ENCODE measurements at regions not wholly inside any gene's neighbourhood (a gene's known extent, or its start where the extent isn't known, plus 50 kb on each side); places are given as distances from the start of the nearest gene placed in this dataset.

DNA sequence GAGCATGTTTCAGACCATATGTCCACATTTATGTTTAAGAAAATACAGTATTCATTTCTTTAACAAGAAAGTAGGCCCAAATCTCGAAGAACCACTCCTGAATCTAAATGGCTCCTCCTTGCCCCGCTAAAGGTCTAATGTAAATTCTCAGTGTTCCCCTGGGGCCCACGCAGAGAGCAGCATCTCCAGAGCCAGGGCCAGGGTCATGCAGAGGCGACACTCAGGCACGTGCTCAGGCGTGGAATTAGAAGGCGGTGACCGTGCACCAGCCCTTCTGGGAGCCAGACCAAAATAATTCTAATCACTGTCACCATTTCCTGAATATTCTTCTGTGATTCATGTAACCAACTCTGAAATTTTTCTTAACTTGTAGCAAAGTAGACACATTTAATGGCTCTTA, 68.3 kb upstream of the MYT1L start:
- 76% methylated on average over 8 of the region's 8 CpGs for WGBS
- TF ChIP-seq, protein P1, sequence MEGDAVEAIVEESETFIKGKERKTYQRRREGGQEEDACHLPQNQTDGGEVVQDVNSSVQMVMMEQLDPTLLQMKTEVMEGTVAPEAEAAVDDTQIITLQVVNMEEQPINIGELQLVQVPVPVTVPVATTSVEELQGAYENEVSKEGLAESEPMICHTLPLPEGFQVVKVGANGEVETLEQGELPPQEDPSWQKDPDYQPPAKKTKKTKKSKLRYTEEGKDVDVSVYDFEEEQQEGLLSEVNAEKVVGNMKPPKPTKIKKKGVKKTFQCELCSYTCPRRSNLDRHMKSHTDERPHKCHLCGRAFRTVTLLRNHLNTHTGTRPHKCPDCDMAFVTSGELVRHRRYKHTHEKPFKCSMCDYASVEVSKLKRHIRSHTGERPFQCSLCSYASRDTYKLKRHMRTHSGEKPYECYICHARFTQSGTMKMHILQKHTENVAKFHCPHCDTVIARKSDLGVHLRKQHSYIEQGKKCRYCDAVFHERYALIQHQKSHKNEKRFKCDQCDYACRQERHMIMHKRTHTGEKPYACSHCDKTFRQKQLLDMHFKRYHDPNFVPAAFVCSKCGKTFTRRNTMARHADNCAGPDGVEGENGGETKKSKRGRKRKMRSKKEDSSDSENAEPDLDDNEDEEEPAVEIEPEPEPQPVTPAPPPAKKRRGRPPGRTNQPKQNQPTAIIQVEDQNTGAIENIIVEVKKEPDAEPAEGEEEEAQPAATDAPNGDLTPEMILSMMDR (IDR thresholded peaks at IDR 0.05), result no peak
- no peak for TF ChIP-seq POLR2A (IDR thresholded peaks at IDR 0.05)
- no peak for TF ChIP-seq POLR2AphosphoS5 (IDR thresholded peaks at IDR 0.05)
- no peak overlapping the region for H3K27ac ChIP-seq
- intact Hi-C loops (cut with DNase I), result no loop called here
- no peaks in the 10 kb centered on the region for H3K27me3 ChIP-seq (replicated peaks; ENCODE audit: insufficient read depth)
- H3K36me3 ChIP-seq, result no peaks in the 10 kb centered on the region
- no peak overlapping the region for H3K4me3 ChIP-seq
- H3K4me1 ChIP-seq (replicated peaks), result no peaks in the 10 kb centered on the region
- H3K9me3 ChIP-seq, result no peaks in the 10 kb centered on the region
- DNase-seq (ENCODE audit: low spot score), result no peak

GRCh38 chr2:2392332-2392731, 61.3 kb upstream of the MYT1L start:
- WGBS, result 89% methylated on average over 2 of the region's 2 CpGs
- DNase-seq (ENCODE audit: low spot score), result no peak
- intact Hi-C loops (cut with DNase I), result no loop called here
- TF ChIP-seq POLR2A (IDR thresholded peaks at IDR 0.05) (no peak), POLR2AphosphoS5 (IDR thresholded peaks at IDR 0.05) (no peak)
- TF ChIP-seq, protein P1 (IDR thresholded peaks at IDR 0.05), result no peak
- Histone ChIP-seq H3K36me3 (no peaks in the 10 kb centered on the region), H3K9me3 (no peaks in the 10 kb centered on the region), H3K4me1 (replicated peaks) (no peaks in the 10 kb centered on the region), H3K27ac (no peak overlapping the region), H3K4me3 (no peak overlapping the region), H3K27me3 (replicated peaks; ENCODE audit: insufficient read depth) (no peaks in the 10 kb centered on the region)

GRCh38 chr2:2389215-2389614, 58.1 kb upstream of the MYT1L start:
- intact Hi-C loops (cut with DNase I), result no loop called here
- Histone ChIP-seq H3K27me3 (replicated peaks; ENCODE audit: insufficient read depth) (no peaks in the 10 kb centered on the region), H3K27ac (no peak overlapping the region), H3K4me1 (replicated peaks) (no peaks in the 10 kb centered on the region), H3K4me3 (no peak overlapping the region), H3K36me3 (no peaks in the 10 kb centered on the region), H3K9me3 (no peaks in the 10 kb centered on the region)
- no peak for TF ChIP-seq POLR2AphosphoS5 (IDR thresholded peaks at IDR 0.05)
- TF ChIP-seq, protein P1 (IDR thresholded peaks at IDR 0.05), result no peak
- TF ChIP-seq POLR2A (IDR thresholded peaks at IDR 0.05), result no peak
- DNase-seq (ENCODE audit: low spot score), result no peak
